ENCODE measurements at regions not wholly inside any gene's neighbourhood (a gene's known extent, or its start where the extent isn't known, plus 50 kb on each side); places are given as distances from the start of the nearest gene placed in this dataset.

DNA sequence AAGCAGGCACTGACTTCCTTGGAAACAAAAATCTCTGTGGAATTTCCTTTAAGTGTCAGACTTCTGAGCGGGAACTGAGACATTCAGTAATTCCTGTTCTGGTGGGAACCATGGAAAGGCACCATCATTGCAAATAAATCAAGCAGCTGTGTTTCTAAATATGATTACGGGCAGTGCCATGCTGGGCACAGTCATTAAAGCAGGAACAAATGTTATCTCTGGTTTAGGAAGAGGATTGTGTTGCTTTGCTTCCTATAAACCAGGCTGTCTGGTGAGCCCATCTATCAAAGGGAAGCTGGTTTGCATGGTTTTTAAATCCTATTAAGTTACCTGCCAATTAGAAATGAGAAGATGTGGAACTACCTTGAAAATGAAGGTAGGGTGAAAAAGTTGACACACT, 86.7 kb downstream of the EBLN2 start:
- TF ChIP-seq, protein P1, sequence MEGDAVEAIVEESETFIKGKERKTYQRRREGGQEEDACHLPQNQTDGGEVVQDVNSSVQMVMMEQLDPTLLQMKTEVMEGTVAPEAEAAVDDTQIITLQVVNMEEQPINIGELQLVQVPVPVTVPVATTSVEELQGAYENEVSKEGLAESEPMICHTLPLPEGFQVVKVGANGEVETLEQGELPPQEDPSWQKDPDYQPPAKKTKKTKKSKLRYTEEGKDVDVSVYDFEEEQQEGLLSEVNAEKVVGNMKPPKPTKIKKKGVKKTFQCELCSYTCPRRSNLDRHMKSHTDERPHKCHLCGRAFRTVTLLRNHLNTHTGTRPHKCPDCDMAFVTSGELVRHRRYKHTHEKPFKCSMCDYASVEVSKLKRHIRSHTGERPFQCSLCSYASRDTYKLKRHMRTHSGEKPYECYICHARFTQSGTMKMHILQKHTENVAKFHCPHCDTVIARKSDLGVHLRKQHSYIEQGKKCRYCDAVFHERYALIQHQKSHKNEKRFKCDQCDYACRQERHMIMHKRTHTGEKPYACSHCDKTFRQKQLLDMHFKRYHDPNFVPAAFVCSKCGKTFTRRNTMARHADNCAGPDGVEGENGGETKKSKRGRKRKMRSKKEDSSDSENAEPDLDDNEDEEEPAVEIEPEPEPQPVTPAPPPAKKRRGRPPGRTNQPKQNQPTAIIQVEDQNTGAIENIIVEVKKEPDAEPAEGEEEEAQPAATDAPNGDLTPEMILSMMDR (IDR thresholded peaks at IDR 0.05; ENCODE audit: low read length): no peak
- TF ChIP-seq EZH2 (IDR thresholded peaks at IDR 0.05; ENCODE audit: borderline replicate concordance, low read length): no peak
